Glutamatergic neuron (in vitro differentiated cells): ENCODE measurements at regions not wholly inside any gene's neighbourhood (a gene's known extent, or its start where the extent isn't known, plus 50 kb on each side); places are given as distances from the start of the nearest gene placed in this dataset.
"Not testable (repeated sequence)": the region's sequence is repeated elsewhere in the genome, so short reads cannot be mapped to it uniquely, and the experiment has no call there.

Source experiments
- DNase-seq: peaks from one replicate; pipeline ENCODE4 v3.0.0; 2022
- H3K27ac Mint-ChIP-seq: one replicate; pipeline ENCODE4 v1.8.0; 2020; ENCODE audit warnings: mild to moderate bottlenecking, mixed read lengths, inconsistent platforms; ENCODE audit not compliant: unreplicated experiment
- H3K27me3 Mint-ChIP-seq: one replicate; pipeline ENCODE4 v1.8.0; 2020; ENCODE audit warnings: mild to moderate bottlenecking, moderate library complexity, mixed read lengths, inconsistent platforms; ENCODE audit not compliant: unreplicated experiment
- H3K36me3 Mint-ChIP-seq: one replicate; pipeline ENCODE4 v1.8.0; 2020; ENCODE audit warnings: mild to moderate bottlenecking, mixed read lengths, inconsistent platforms; ENCODE audit not compliant: unreplicated experiment
- H3K4me1 Mint-ChIP-seq: one replicate; pipeline ENCODE4 v1.8.0; 2020; ENCODE audit warnings: mild to moderate bottlenecking, low read depth, mixed read lengths, inconsistent platforms; ENCODE audit not compliant: unreplicated experiment
- H3K4me3 Mint-ChIP-seq: one replicate; pipeline ENCODE4 v1.8.0; 2020; ENCODE audit warnings: mild to moderate bottlenecking, mixed read lengths, inconsistent platforms; ENCODE audit not compliant: unreplicated experiment
- H3K9me3 Mint-ChIP-seq: one replicate; pipeline ENCODE4 v1.8.0; 2020; ENCODE audit warnings: mild to moderate bottlenecking, moderate library complexity, mixed read lengths, inconsistent platforms; ENCODE audit not compliant: unreplicated experiment
- CTCF ChIP-seq: fragments of 200-600 bp; sonication (generic); IDR thresholded peaks from one replicate; pipeline ENCODE4 v1.5.0; 2021; ENCODE audit not compliant: partially characterized antibody, unreplicated experiment

DNA sequence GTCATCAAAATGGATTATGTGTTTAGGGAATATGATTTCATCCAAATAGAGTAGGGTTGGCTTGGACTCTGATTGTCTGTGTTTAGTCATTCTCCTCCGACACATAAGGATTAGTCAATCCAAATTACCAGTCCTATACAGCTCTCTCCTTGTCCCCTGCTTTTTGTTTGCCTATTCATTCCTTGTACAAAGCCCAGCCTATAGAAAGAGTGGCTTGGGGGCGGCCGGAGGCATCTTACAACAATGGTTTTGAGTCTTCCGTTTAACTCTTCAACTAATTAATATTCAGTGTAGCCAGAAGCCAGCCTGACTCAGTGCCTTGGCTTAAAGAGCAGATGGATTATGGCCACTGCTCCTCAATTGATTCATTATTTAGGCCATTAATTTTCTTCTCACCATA lies 796.6 kb upstream of the POU3F4 start:
- no peak for DNase-seq
- no peak overlapping the region for H3K4me3 Mint-ChIP-seq
- no peaks in the 10 kb centered on the region for H3K4me1 Mint-ChIP-seq
- no peaks in the 10 kb centered on the region for H3K36me3 Mint-ChIP-seq
- H3K27ac Mint-ChIP-seq = no peak overlapping the region
- no peak for TF ChIP-seq CTCF
- H3K9me3 Mint-ChIP-seq = no peaks in the 10 kb centered on the region
- no peaks in the 10 kb centered on the region for H3K27me3 Mint-ChIP-seq

- no peak overlapping the region for H3K4me3 Mint-ChIP-seq
- H3K27ac Mint-ChIP-seq = no peak overlapping the region
- no peaks in the 10 kb centered on the region for H3K36me3 Mint-ChIP-seq
- TF ChIP-seq CTCF = no peak
- no peaks in the 10 kb centered on the region for H3K27me3 Mint-ChIP-seq
- no peak for DNase-seq
- H3K9me3 Mint-ChIP-seq = no peaks in the 10 kb centered on the region
- no peaks in the 10 kb centered on the region for H3K4me1 Mint-ChIP-seq
Observed at GRCh38 chrX:82721891-82722290, 786.2 kb upstream of the POU3F4 start.

- no peaks in the 10 kb centered on the region for H3K36me3 Mint-ChIP-seq
- no peak for DNase-seq
- no peaks in the 10 kb centered on the region for H3K4me1 Mint-ChIP-seq
- no peak overlapping the region for H3K27ac Mint-ChIP-seq
- peaks cover 5% of the 10 kb centered on the region for H3K9me3 Mint-ChIP-seq
- no peak for TF ChIP-seq CTCF
- H3K27me3 Mint-ChIP-seq = peaks cover 2% of the 10 kb centered on the region
- no peak overlapping the region for H3K4me3 Mint-ChIP-seq
Observed at GRCh38 chrX:82723806-82724205, 784.3 kb upstream of the POU3F4 start.

GRCh38 chrX:82727436-82727835 lies 780.7 kb upstream of the POU3F4 start:
- H3K4me1 Mint-ChIP-seq, H3K27ac Mint-ChIP-seq, H3K4me3 Mint-ChIP-seq, DNase-seq, H3K36me3 Mint-ChIP-seq, H3K27me3 Mint-ChIP-seq, H3K9me3 Mint-ChIP-seq: not testable (repeated sequence)

DNA sequence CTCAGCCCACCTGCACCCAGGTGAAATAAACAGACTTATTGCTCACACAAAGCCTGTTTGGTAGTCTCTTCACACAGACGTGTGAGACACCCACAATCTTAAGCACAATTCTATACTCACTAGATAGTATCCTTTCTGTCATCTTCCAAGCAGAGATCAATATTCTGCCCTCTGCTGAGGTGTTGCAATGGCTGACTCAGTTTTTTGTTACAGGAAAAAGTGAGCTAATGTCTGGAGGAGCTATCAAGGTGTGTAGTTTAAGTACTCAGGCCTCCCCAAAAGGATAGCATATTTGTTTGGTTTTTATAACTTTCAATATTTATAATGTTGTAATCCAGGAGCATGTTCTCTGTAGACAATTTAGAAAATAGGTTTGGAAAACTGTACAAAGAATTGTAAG lies 775.2 kb upstream of the POU3F4 start:
- H3K4me1 Mint-ChIP-seq = no peaks in the 10 kb centered on the region
- no peak overlapping the region for H3K4me3 Mint-ChIP-seq
- no peak for TF ChIP-seq CTCF
- H3K36me3 Mint-ChIP-seq = no peaks in the 10 kb centered on the region
- no peak for DNase-seq
- no peak overlapping the region for H3K27ac Mint-ChIP-seq
- H3K9me3 Mint-ChIP-seq = peaks cover 2% of the 10 kb centered on the region
- H3K27me3 Mint-ChIP-seq = no peaks in the 10 kb centered on the region

- no peak for TF ChIP-seq CTCF
- H3K9me3 Mint-ChIP-seq = no peaks in the 10 kb centered on the region
- H3K27me3 Mint-ChIP-seq = no peaks in the 10 kb centered on the region
- H3K27ac Mint-ChIP-seq = no peak overlapping the region
- H3K36me3 Mint-ChIP-seq = no peaks in the 10 kb centered on the region
- H3K4me1 Mint-ChIP-seq = no peaks in the 10 kb centered on the region
- H3K4me3 Mint-ChIP-seq = no peak overlapping the region
- DNase-seq = no peak
Observed at GRCh38 chrX:82734140-82734539, 774.0 kb upstream of the POU3F4 start.

- H3K4me1 Mint-ChIP-seq, H3K27ac Mint-ChIP-seq, DNase-seq, H3K4me3 Mint-ChIP-seq, H3K9me3 Mint-ChIP-seq, H3K27me3 Mint-ChIP-seq, H3K36me3 Mint-ChIP-seq: not testable (repeated sequence)
Observed at GRCh38 chrX:82738313-82738712, 769.8 kb upstream of the POU3F4 start.
